GM23248 (cell line): ENCODE measurements at regions not wholly inside any gene's neighbourhood (a gene's known extent, or its start where the extent isn't known, plus 50 kb on each side); places are given as distances from the start of the nearest gene placed in this dataset.

Source experiments
- DNase-seq: peaks from one replicate; pipeline ENCODE4 v3.0.0-alpha.2; 2015
- H2AFZ ChIP-seq: fragments of 200-600 bp; sonication (generic); 2 replicates; pipeline ENCODE4 v1.6.1; 2016; ENCODE audit warnings: antibody characterized with exemption
- H3F3A ChIP-seq: fragments of 200-600 bp; sonication (generic); 2 replicates; pipeline ENCODE4 v1.6.1; 2016; ENCODE audit warnings: mild to moderate bottlenecking, antibody characterized with exemption, mixed run types; ENCODE audit not compliant: insufficient read depth
- H3K27ac ChIP-seq: fragments of 200-600 bp; sonication (generic); 2 replicates; pipeline ENCODE4 v1.5.1; 2016; ENCODE audit warnings: mild to moderate bottlenecking
- H3K27me3 ChIP-seq: fragments of 200-600 bp; sonication (generic); replicated peaks from 2 replicates; pipeline ENCODE4 v1.6.1; 2016; ENCODE audit warnings: mild to moderate bottlenecking; ENCODE audit not compliant: insufficient read depth
- H3K36me3 ChIP-seq: fragments of 200-600 bp; sonication (generic); 2 replicates; pipeline ENCODE4 v1.6.1; 2016; ENCODE audit warnings: low read depth, mild to moderate bottlenecking
- H3K4me1 ChIP-seq: fragments of 200-600 bp; sonication (generic); 2 replicates; pipeline ENCODE4 v1.6.1; 2016; ENCODE audit warnings: mild to moderate bottlenecking; ENCODE audit not compliant: insufficient read depth
- H3K4me2 ChIP-seq: fragments of 200-600 bp; sonication (generic); one replicate; pipeline ENCODE4 v1.6.1; 2016; ENCODE audit warnings: mild to moderate bottlenecking; ENCODE audit not compliant: unreplicated experiment
- H3K4me3 ChIP-seq: fragments of 200-600 bp; sonication (generic); 2 replicates; pipeline ENCODE4 v1.5.1; 2016; ENCODE audit warnings: mild to moderate bottlenecking
- H3K79me2 ChIP-seq: fragments of 200-600 bp; sonication (generic); 2 replicates; pipeline ENCODE4 v1.6.1; 2016; ENCODE audit warnings: mild to moderate bottlenecking; ENCODE audit not compliant: insufficient read depth
- H3K9ac ChIP-seq: fragments of 200-600 bp; sonication (generic); 2 replicates; pipeline ENCODE4 v1.6.1; 2016; ENCODE audit warnings: mild to moderate bottlenecking
- H3K9me2 ChIP-seq: fragments of 200-600 bp; sonication (generic); 2 replicates; pipeline ENCODE4 v1.6.1; 2016; ENCODE audit warnings: mixed run types, mild to moderate bottlenecking, moderate library complexity; ENCODE audit not compliant: insufficient read depth
- H3K9me3 ChIP-seq: fragments of 200-600 bp; sonication (generic); one replicate; pipeline ENCODE4 v1.6.1; 2017; ENCODE audit warnings: low read depth
- H4K20me1 ChIP-seq: fragments of 200-600 bp; sonication (generic); 2 replicates; pipeline ENCODE4 v1.6.0; 2016; ENCODE audit not compliant: insufficient read depth
- EZH2 ChIP-seq: fragments of 200-600 bp; sonication (generic); IDR thresholded peaks from 2 replicates; pipeline ENCODE4 v1.6.1; 2018; ENCODE audit warnings: antibody characterized with exemption, mild to moderate bottlenecking; ENCODE audit not compliant: insufficient read depth, poor library complexity, severe bottlenecking
- EZH2phosphoT487 ChIP-seq: fragments of 200-600 bp; sonication (generic); IDR thresholded peaks from 2 replicates; pipeline ENCODE4 v1.6.1; 2018; ENCODE audit warnings: antibody characterized with exemption, moderate library complexity, mild to moderate bottlenecking, low read depth; ENCODE audit not compliant: insufficient read depth
- WGBS, 2 experiments: methylation state at CpG; one replicate each; pipeline ENCODE4 v1.1.6; 2015 to 2017; ENCODE audit warnings: low lambda C conversion rate in 2 of 2, low coverage in 1 of 2; ENCODE audit errors: missing lambda C conversion rate in 2 of 2; 5-methylcytosine and 5-hydroxymethylcytosine counted together
- in situ Hi-C: fragments of 300-500 bp; cut with MboI; formaldehyde crosslinking; loops from 2 replicates; pipeline ENCODE4 v1.15.0; 2020

- H2AFZ ChIP-seq, result no peak overlapping the region
- no peak overlapping the region for H3K4me2 ChIP-seq
- no peaks in the 10 kb centered on the region for H3K9me2 ChIP-seq
- H3K4me1 ChIP-seq, result no peaks in the 10 kb centered on the region
- no peaks in the 10 kb centered on the region for H3K9me3 ChIP-seq
- 0% methylated on average over 1 of the region's 1 CpG for WGBS, 2 experiments
- no peaks in the 10 kb centered on the region for H3K36me3 ChIP-seq
- no peaks in the 10 kb centered on the region for H4K20me1 ChIP-seq
- TF ChIP-seq EZH2phosphoT487, result no peak
- TF ChIP-seq EZH2, result no peak
- H3K9ac ChIP-seq, result no peak overlapping the region
- H3K27ac ChIP-seq, result no peak overlapping the region
- no peak for DNase-seq
- no peaks in the 10 kb centered on the region for H3K27me3 ChIP-seq
- H3K4me3 ChIP-seq, result no peak overlapping the region
- no peaks in the 10 kb centered on the region for H3K79me2 ChIP-seq
- in situ Hi-C loops, result no loop called here
- no peaks in the 10 kb centered on the region for H3F3A ChIP-seq
Measured at GRCh38 chrX:69431420-69431819, 72.7 kb upstream of the NALF2 start.

GRCh38 chrX:69430785-69431184, 73.3 kb upstream of the NALF2 start:
- WGBS, 2 experiments, result 0 to 6% methylated on average over 2 of the region's 2 CpGs
- H3K4me2 ChIP-seq, result no peak overlapping the region
- H2AFZ ChIP-seq, result no peak overlapping the region
- no peaks in the 10 kb centered on the region for H3K9me3 ChIP-seq
- no peaks in the 10 kb centered on the region for H3K79me2 ChIP-seq
- TF ChIP-seq EZH2 (no peak), EZH2phosphoT487 (no peak)
- no peaks in the 10 kb centered on the region for H3K36me3 ChIP-seq
- H3K4me1 ChIP-seq, result no peaks in the 10 kb centered on the region
- in situ Hi-C loops, result no loop called here
- H3K27me3 ChIP-seq, result no peaks in the 10 kb centered on the region
- H4K20me1 ChIP-seq, result no peaks in the 10 kb centered on the region
- no peak overlapping the region for H3K4me3 ChIP-seq
- H3K9ac ChIP-seq, result no peak overlapping the region
- DNase-seq, result no peak
- H3K9me2 ChIP-seq, result no peaks in the 10 kb centered on the region
- no peaks in the 10 kb centered on the region for H3F3A ChIP-seq
- H3K27ac ChIP-seq, result no peak overlapping the region

GRCh38 chrX:69429339-69430015, 74.6 kb upstream of the NALF2 start:
- Histone ChIP-seq H3F3A (no peaks in the 10 kb centered on the region), H3K9ac (no peak overlapping the region), H2AFZ (no peak overlapping the region), H3K9me3 (no peaks in the 10 kb centered on the region), H3K27ac (no peak overlapping the region), H3K27me3 (no peaks in the 10 kb centered on the region), H3K9me2 (no peaks in the 10 kb centered on the region), H3K36me3 (no peaks in the 10 kb centered on the region), H4K20me1 (no peaks in the 10 kb centered on the region), H3K4me1 (no peaks in the 10 kb centered on the region), H3K4me3 (no peak overlapping the region), H3K4me2 (no peak overlapping the region), H3K79me2 (no peaks in the 10 kb centered on the region)
- TF ChIP-seq EZH2phosphoT487 (no peak), EZH2 (no peak)
- in situ Hi-C loops, result no loop called here
- WGBS, 2 experiments, result 18 to 24% methylated on average over 4 to 6 of the region's 6 CpGs
- DNase-seq, result no peak

- 31 to 36% methylated on average over 2 of the region's 2 CpGs for WGBS, 2 experiments
- in situ Hi-C loops, result no loop called here
- no peaks in the 10 kb centered on the region for H3K9me3 ChIP-seq
- no peak overlapping the region for H3K9ac ChIP-seq
- H3K4me2 ChIP-seq, result no peak overlapping the region
- no peak overlapping the region for H2AFZ ChIP-seq
- no peak for DNase-seq
- no peaks in the 10 kb centered on the region for H3F3A ChIP-seq
- no peak overlapping the region for H3K4me3 ChIP-seq
- H3K36me3 ChIP-seq, result no peaks in the 10 kb centered on the region
- H3K27me3 ChIP-seq, result no peaks in the 10 kb centered on the region
- H3K4me1 ChIP-seq, result no peaks in the 10 kb centered on the region
- H4K20me1 ChIP-seq, result no peaks in the 10 kb centered on the region
- no peak for TF ChIP-seq EZH2phosphoT487
- TF ChIP-seq EZH2, result no peak
- no peaks in the 10 kb centered on the region for H3K79me2 ChIP-seq
- no peak overlapping the region for H3K27ac ChIP-seq
- H3K9me2 ChIP-seq, result no peaks in the 10 kb centered on the region
Measured at GRCh38 chrX:69428216-69428615, 75.9 kb upstream of the NALF2 start.

GRCh38 chrX:69424910-69425309, 79.2 kb upstream of the NALF2 start:
- Histone ChIP-seq H3K9me2 (no peaks in the 10 kb centered on the region), H4K20me1 (no peaks in the 10 kb centered on the region), H3K4me1 (no peaks in the 10 kb centered on the region), H3K4me2 (no peak overlapping the region), H3K27ac (no peak overlapping the region), H3K36me3 (no peaks in the 10 kb centered on the region), H3K9me3 (no peaks in the 10 kb centered on the region), H3K79me2 (no peaks in the 10 kb centered on the region), H3K9ac (no peak overlapping the region), H3F3A (no peaks in the 10 kb centered on the region), H3K27me3 (no peaks in the 10 kb centered on the region), H3K4me3 (no peak overlapping the region), H2AFZ (no peak overlapping the region)
- in situ Hi-C loops, result no loop called here
- TF ChIP-seq EZH2phosphoT487, result no peak
- no peak for TF ChIP-seq EZH2
- 29 to 38% methylated on average over 2 of the region's 2 CpGs for WGBS, 2 experiments
- no peak for DNase-seq
